OCI-LY3 (cell line): ENCODE measurements at regions not wholly inside any gene's neighbourhood (a gene's known extent, or its start where the extent isn't known, plus 50 kb on each side); places are given as distances from the start of the nearest gene placed in this dataset.

Experiments
- H2AFZ ChIP-seq: fragments of 200-600, 300-600 bp; shearing (Covaris generic); 2 replicates; pipeline ENCODE4 v1.6.0; 2014; ENCODE audit warnings: antibody characterized with exemption, low read depth, low read length
- H3K27ac ChIP-seq: fragments of 200-600, 300-600 bp; sonication (generic); 2 replicates; pipeline ENCODE4 v1.5.1; 2014; ENCODE audit warnings: mild to moderate bottlenecking, low read length, moderate library complexity, mixed read lengths
- H3K27me3 ChIP-seq: fragments of 200-600, 300-600 bp; sonication (generic); 2 replicates; pipeline ENCODE4 v1.6.1; 2014; ENCODE audit warnings: low read depth, low read length, mixed read lengths
- H3K36me3 ChIP-seq: fragments of 200-600, 300-600 bp; sonication (generic); replicated peaks from 2 replicates; pipeline ENCODE3; 2014; ENCODE audit warnings: low read depth, low read length, mixed read lengths
- H3K4me1 ChIP-seq: fragments of 300-600, 200-600 bp; sonication (generic); 2 replicates; pipeline ENCODE4 v1.6.1; 2014; ENCODE audit warnings: low read length, mixed read lengths
- H3K4me2 ChIP-seq: fragments of 200-600, 300-600 bp; sonication (generic); 2 replicates; pipeline ENCODE4 v1.6.1; 2014; ENCODE audit warnings: low read length, mixed read lengths
- H3K4me3 ChIP-seq: fragments of 300-600, 200-600 bp; sonication (generic); 2 replicates; pipeline ENCODE4 v1.5.1; 2014; ENCODE audit warnings: antibody characterized with exemption, mild to moderate bottlenecking, low read length, moderate library complexity
- H3K79me2 ChIP-seq: fragments of 300-600, 200-600 bp; shearing (Covaris generic); 2 replicates; pipeline ENCODE4 v1.6.1; 2014; ENCODE audit warnings: mild to moderate bottlenecking, low read length, mixed read lengths
- H3K9ac ChIP-seq: fragments of 300-600, 200-600 bp; shearing (Covaris generic); 2 replicates; pipeline ENCODE4 v1.6.0; 2014; ENCODE audit warnings: mild to moderate bottlenecking, low read length, moderate library complexity
- H3K9me3 ChIP-seq: fragments of 200-600, 300-600 bp; shearing (Covaris generic); 2 replicates; pipeline ENCODE4 v1.6.1; 2014; ENCODE audit warnings: low read length, mixed read lengths; ENCODE audit not compliant: insufficient read depth
- H4K20me1 ChIP-seq: fragments of 200-600, 300-600 bp; sonication (generic); 2 replicates; pipeline ENCODE4 v1.6.1; 2016; ENCODE audit warnings: low read length, mixed read lengths; ENCODE audit not compliant: insufficient read depth
- CTCF ChIP-seq: fragments of 200-600, 300-600 bp; sonication (generic); IDR thresholded peaks from 2 replicates; pipeline ENCODE4 v1.5.1; 2014; ENCODE audit warnings: antibody characterized with exemption, low read length, low read depth
- EZH2phosphoT487 ChIP-seq: fragments of 200-600 bp; shearing (Covaris generic); IDR thresholded peaks from 2 replicates; pipeline ENCODE4 v1.6.1; 2018; ENCODE audit warnings: antibody characterized with exemption, mixed run types, low read depth

GRCh38 chr13:60654415-60654814, 257.4 kb downstream of the TDRD3 start:
- Histone ChIP-seq H3K36me3 (no peaks in the 10 kb centered on the region), H3K79me2 (no peaks in the 10 kb centered on the region), H2AFZ (no peak overlapping the region), H3K4me3 (no peak overlapping the region), H3K9ac (no peak overlapping the region), H3K27me3 (no peaks in the 10 kb centered on the region), H3K4me2 (no peak overlapping the region), H3K27ac (no peak overlapping the region), H3K4me1 (peaks cover 5% of the 10 kb centered on the region; the same call in 1 of the 2 replicates), H4K20me1 (no peaks in the 10 kb centered on the region), H3K9me3 (no peaks in the 10 kb centered on the region)
- TF ChIP-seq CTCF: peak; percentile 55
- TF ChIP-seq EZH2phosphoT487: no peak

GRCh38 chr13:60647547-60647946, 250.5 kb downstream of the TDRD3 start:
- H3K27me3 ChIP-seq: 0 out of 2 replicates have a peak, but pooled peaks cover 8% of the 10 kb centered on the region
- TF ChIP-seq CTCF (no peak), EZH2phosphoT487 (no peak)
- H3K79me2 ChIP-seq: no peaks in the 10 kb centered on the region
- no peaks in the 10 kb centered on the region for H3K9me3 ChIP-seq
- no peaks in the 10 kb centered on the region for H3K36me3 ChIP-seq
- H3K27ac ChIP-seq: no peak overlapping the region
- no peaks in the 10 kb centered on the region for H4K20me1 ChIP-seq
- H3K4me3 ChIP-seq: no peak overlapping the region
- H3K4me2 ChIP-seq: no peak overlapping the region
- no peak overlapping the region for H2AFZ ChIP-seq
- no peak overlapping the region for H3K9ac ChIP-seq
- peaks cover 17% of the 10 kb centered on the region for H3K4me1 ChIP-seq

GRCh38 chr13:60646620-60647019, 249.6 kb downstream of the TDRD3 start:
- TF ChIP-seq EZH2phosphoT487 (no peak), CTCF (no peak)
- Histone ChIP-seq H3K27ac (no peak overlapping the region), H3K9me3 (no peaks in the 10 kb centered on the region), H3K4me3 (no peak overlapping the region), H2AFZ (no peak overlapping the region), H4K20me1 (no peaks in the 10 kb centered on the region), H3K4me1 (peaks cover 17% of the 10 kb centered on the region), H3K9ac (no peak overlapping the region), H3K79me2 (no peaks in the 10 kb centered on the region), H3K4me2 (peak overlapping the region; percentile 79), H3K27me3 (0 out of 2 replicates have a peak, but pooled peaks cover 8% of the 10 kb centered on the region), H3K36me3 (no peaks in the 10 kb centered on the region)

GRCh38 chr13:60645676-60646075, 248.7 kb downstream of the TDRD3 start:
- Histone ChIP-seq H3K36me3 (no peaks in the 10 kb centered on the region), H4K20me1 (no peaks in the 10 kb centered on the region), H3K79me2 (no peaks in the 10 kb centered on the region), H3K4me3 (peak overlapping the region; percentile 65), H3K27me3 (0 out of 2 replicates have a peak, but pooled peaks cover 8% of the 10 kb centered on the region), H3K9ac (0 out of 2 replicates have a peak overlapping the region, but pooled peaks have one; percentile 2), H3K4me1 (peaks cover 17% of the 10 kb centered on the region), H3K9me3 (no peaks in the 10 kb centered on the region), H3K27ac (no peak overlapping the region), H3K4me2 (peak overlapping the region; percentile 79), H2AFZ (0 out of 2 replicates have a peak overlapping the region, but pooled peaks have one; percentile 24)
- no peak for TF ChIP-seq CTCF
- TF ChIP-seq EZH2phosphoT487: no peak
